ENCODE measurements at regions not wholly inside any gene's neighbourhood (a gene's known extent, or its start where the extent isn't known, plus 50 kb on each side); places are given as distances from the start of the nearest gene placed in this dataset.
"Not testable (repeated sequence)": the region's sequence is repeated elsewhere in the genome, so short reads cannot be mapped to it uniquely, and the experiment has no call there.

- Histone ChIP-seq H3K9me3 (ENCODE audit: low read depth, low read length) (no peaks in the 10 kb centered on the region), H3K9ac (ENCODE audit: insufficient read length) (no peak overlapping the region), H3K36me3 (ENCODE audit: insufficient read depth, low read length) (no peaks in the 10 kb centered on the region), H3K27ac (no peak overlapping the region), H3K4me3 (no peak overlapping the region)
- DNase-seq (ENCODE audit: low read depth, low spot score) = no peak
- TF ChIP-seq POLR2AphosphoS5 (IDR thresholded peaks at IDR 0.05; ENCODE audit: borderline replicate concordance, low read depth, low read length) (no peak), FOXP2 (optimal IDR thresholded peaks at IDR 0.05; ENCODE audit: control extremely low read depth, extremely low read length, insufficient read depth) (no peak), EZH2 (IDR thresholded peaks at IDR 0.05) (no peak)
Measured at GRCh38 chr20:24851346-24852019, 97.6 kb upstream of the CST7 start.

GRCh38 chr20:24853916-24854315 lies 95.2 kb upstream of the CST7 start:
- Histone ChIP-seq H3K36me3 (ENCODE audit: insufficient read depth, low read length) (no peaks in the 10 kb centered on the region), H3K9ac (ENCODE audit: insufficient read length) (no peak overlapping the region), H3K4me3 (no peak overlapping the region), H3K9me3 (ENCODE audit: low read depth, low read length) (no peaks in the 10 kb centered on the region), H3K27ac (no peak overlapping the region)
- TF ChIP-seq EZH2 (IDR thresholded peaks at IDR 0.05) (no peak), FOXP2 (optimal IDR thresholded peaks at IDR 0.05; ENCODE audit: control extremely low read depth, extremely low read length, insufficient read depth) (no peak), POLR2AphosphoS5 (IDR thresholded peaks at IDR 0.05; ENCODE audit: borderline replicate concordance, low read depth, low read length) (no peak)
- no peak for DNase-seq (ENCODE audit: low read depth, low spot score)

- H3K4me3 ChIP-seq = no peak overlapping the region
- no peak overlapping the region for H3K9ac ChIP-seq (ENCODE audit: insufficient read length)
- no peak overlapping the region for H3K27ac ChIP-seq
- no peak for DNase-seq (ENCODE audit: low read depth, low spot score)
- TF ChIP-seq EZH2 (IDR thresholded peaks at IDR 0.05) = no peak
- TF ChIP-seq POLR2AphosphoS5 (IDR thresholded peaks at IDR 0.05; ENCODE audit: borderline replicate concordance, low read depth, low read length) = no peak
- TF ChIP-seq FOXP2 (optimal IDR thresholded peaks at IDR 0.05; ENCODE audit: control extremely low read depth, extremely low read length, insufficient read depth) = no peak
- H3K9me3 ChIP-seq (ENCODE audit: low read depth, low read length) = no peaks in the 10 kb centered on the region
- H3K36me3 ChIP-seq (ENCODE audit: insufficient read depth, low read length) = no peaks in the 10 kb centered on the region
Measured at GRCh38 chr20:24855848-24856247, 93.2 kb upstream of the CST7 start.

- not testable (repeated sequence) for H3K36me3 ChIP-seq (ENCODE audit: insufficient read depth, low read length); H3K9me3 ChIP-seq (ENCODE audit: low read depth, low read length); H3K4me3 ChIP-seq; H3K9ac ChIP-seq (ENCODE audit: insufficient read length); DNase-seq (ENCODE audit: low read depth, low spot score); H3K27ac ChIP-seq
Measured at GRCh38 chr20:24858500-24858899, 90.6 kb upstream of the CST7 start.

- TF ChIP-seq FOXP2 (optimal IDR thresholded peaks at IDR 0.05; ENCODE audit: control extremely low read depth, extremely low read length, insufficient read depth) (no peak), POLR2AphosphoS5 (IDR thresholded peaks at IDR 0.05; ENCODE audit: borderline replicate concordance, low read depth, low read length) (no peak)
- Histone ChIP-seq H3K36me3 (ENCODE audit: insufficient read depth, low read length) (no peaks in the 10 kb centered on the region), H3K27ac (no peak overlapping the region), H3K4me3 (no peak overlapping the region), H3K9ac (ENCODE audit: insufficient read length) (no peak overlapping the region), H3K9me3 (ENCODE audit: low read depth, low read length) (no peaks in the 10 kb centered on the region)
- DNase-seq (ENCODE audit: low read depth, low spot score) = no peak
Measured at GRCh38 chr20:24859539-24859938, 89.5 kb upstream of the CST7 start.

GRCh38 chr20:24862186-24862585 lies 86.9 kb upstream of the CST7 start:
- H3K9ac ChIP-seq (ENCODE audit: insufficient read length) = no peak overlapping the region
- TF ChIP-seq EZH2 (IDR thresholded peaks at IDR 0.05) = no peak
- TF ChIP-seq FOXP2 (optimal IDR thresholded peaks at IDR 0.05; ENCODE audit: control extremely low read depth, extremely low read length, insufficient read depth) = no peak
- TF ChIP-seq POLR2AphosphoS5 (IDR thresholded peaks at IDR 0.05; ENCODE audit: borderline replicate concordance, low read depth, low read length) = no peak
- H3K9me3 ChIP-seq (ENCODE audit: low read depth, low read length) = no peaks in the 10 kb centered on the region
- DNase-seq (ENCODE audit: low read depth, low spot score) = no peak
- H3K4me3 ChIP-seq = no peak overlapping the region
- H3K36me3 ChIP-seq (ENCODE audit: insufficient read depth, low read length) = no peaks in the 10 kb centered on the region
- no peak overlapping the region for H3K27ac ChIP-seq

- Histone ChIP-seq H3K9ac (ENCODE audit: insufficient read length) (no peak overlapping the region), H3K4me3 (no peak overlapping the region), H3K36me3 (ENCODE audit: insufficient read depth, low read length) (no peaks in the 10 kb centered on the region), H3K9me3 (ENCODE audit: low read depth, low read length) (no peaks in the 10 kb centered on the region), H3K27ac (no peak overlapping the region)
- TF ChIP-seq FOXP2 (optimal IDR thresholded peaks at IDR 0.05; ENCODE audit: control extremely low read depth, extremely low read length, insufficient read depth) (no peak), POLR2AphosphoS5 (IDR thresholded peaks at IDR 0.05; ENCODE audit: borderline replicate concordance, low read depth, low read length) (no peak), EZH2 (IDR thresholded peaks at IDR 0.05) (no peak)
- no peak for DNase-seq (ENCODE audit: low read depth, low spot score)
Measured at GRCh38 chr20:24862606-24863005, 86.5 kb upstream of the CST7 start.

GRCh38 chr20:24863356-24863755 lies 85.7 kb upstream of the CST7 start:
- no peaks in the 10 kb centered on the region for H3K9me3 ChIP-seq (ENCODE audit: low read depth, low read length)

GRCh38 chr20:24866008-24866407 lies 83.1 kb upstream of the CST7 start:
- TF ChIP-seq FOXP2 (optimal IDR thresholded peaks at IDR 0.05; ENCODE audit: control extremely low read depth, extremely low read length, insufficient read depth) (no peak), POLR2AphosphoS5 (IDR thresholded peaks at IDR 0.05; ENCODE audit: borderline replicate concordance, low read depth, low read length) (no peak), EZH2 (IDR thresholded peaks at IDR 0.05) (no peak)
- Histone ChIP-seq H3K27ac (no peak overlapping the region), H3K36me3 (ENCODE audit: insufficient read depth, low read length) (no peaks in the 10 kb centered on the region), H3K9ac (ENCODE audit: insufficient read length) (no peak overlapping the region), H3K9me3 (ENCODE audit: low read depth, low read length) (no peaks in the 10 kb centered on the region), H3K4me3 (no peak overlapping the region)
- DNase-seq (ENCODE audit: low read depth, low spot score) = no peak

More at GRCh38 chr20:24863356-24863755, 85.7 kb upstream of the CST7 start:
- no peak for DNase-seq (ENCODE audit: low read depth, low spot score)
- no peaks in the 10 kb centered on the region for H3K36me3 ChIP-seq (ENCODE audit: insufficient read depth, low read length)
- no peak overlapping the region for H3K9ac ChIP-seq (ENCODE audit: insufficient read length)
- TF ChIP-seq POLR2AphosphoS5 (IDR thresholded peaks at IDR 0.05; ENCODE audit: borderline replicate concordance, low read depth, low read length) = no peak
- TF ChIP-seq FOXP2 (optimal IDR thresholded peaks at IDR 0.05; ENCODE audit: control extremely low read depth, extremely low read length, insufficient read depth) = no peak
- TF ChIP-seq EZH2 (IDR thresholded peaks at IDR 0.05) = no peak
- no peak overlapping the region for H3K4me3 ChIP-seq
- H3K27ac ChIP-seq = no peak overlapping the region

Data from SK-N-MC (cell line).